NCI-H526 (cell line): ENCODE measurements at regions not wholly inside any gene's neighbourhood (a gene's known extent, or its start where the extent isn't known, plus 50 kb on each side); places are given as distances from the start of the nearest gene placed in this dataset.
A peak's percentile ranks its signal among the peaks of the same experiment; 100 is the strongest.
"Not testable (repeated sequence)": the region's sequence is repeated elsewhere in the genome, so short reads cannot be mapped to it uniquely, and the experiment has no call there.

Source experiments
- DNase-seq, 2 experiments: peaks; one replicate each; lab custom pipeline; 2025; lab: John Stamatoyannopoulos, UW

- no peak for DNase-seq
These were observed 297.5 kb upstream of the CRIM1 start for GRCh38 chr2:36058076-36058475.

DNA sequence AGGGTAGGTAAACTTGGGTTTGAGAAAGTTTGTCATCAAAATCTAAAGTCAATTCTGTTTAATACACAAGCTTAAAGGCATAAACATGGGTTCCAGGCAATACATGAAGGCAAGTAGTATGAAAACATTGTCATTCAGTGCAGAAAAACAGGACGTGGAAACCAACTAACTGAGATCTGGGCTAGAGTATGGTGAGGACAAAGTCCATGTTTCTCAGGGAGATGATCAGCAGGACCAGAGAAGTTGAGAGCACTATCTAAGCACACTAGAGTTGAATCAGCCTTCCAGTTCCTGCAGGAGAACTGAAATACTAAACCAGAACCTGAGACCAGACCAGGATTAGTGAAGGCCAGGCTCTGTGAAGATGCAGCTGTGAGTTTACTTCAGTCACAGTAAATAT lies 302.8 kb upstream of the CRIM1 start:
- no peak for DNase-seq

GRCh38 chr2:36044411-36044810 lies 311.2 kb upstream of the CRIM1 start:
- peak; percentile 6 to 40 for DNase-seq

GRCh38 chr2:36035137-36035536 lies 320.4 kb upstream of the CRIM1 start:
- no peak for DNase-seq

- DNase-seq: no peak
These were observed 323.5 kb upstream of the CRIM1 start for GRCh38 chr2:36032046-36032445.

GRCh38 chr2:36031471-36031870 lies 324.1 kb upstream of the CRIM1 start:
- no peak for DNase-seq

- DNase-seq: no peak
These were observed 328.0 kb upstream of the CRIM1 start for GRCh38 chr2:36027616-36028015.

DNA sequence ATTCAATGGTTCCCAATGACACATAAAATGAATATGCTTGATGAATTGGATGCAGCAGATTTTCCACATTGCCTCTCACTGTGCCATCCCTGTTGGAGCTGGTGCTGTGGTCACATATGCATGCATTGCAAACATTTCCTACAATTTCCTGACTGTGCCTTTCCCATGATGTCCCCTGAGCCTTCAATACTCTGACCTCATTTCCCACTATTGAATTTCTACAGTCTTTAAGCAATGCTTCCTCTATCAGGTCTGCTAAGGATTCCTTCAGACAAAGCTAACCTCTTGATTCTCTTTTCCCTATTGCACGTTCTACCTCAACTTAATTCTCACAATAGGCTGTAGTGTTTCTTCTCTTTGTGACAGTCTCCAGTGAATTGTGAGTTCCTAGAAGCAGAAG lies 342.5 kb upstream of the CRIM1 start:
- DNase-seq: no peak

DNA sequence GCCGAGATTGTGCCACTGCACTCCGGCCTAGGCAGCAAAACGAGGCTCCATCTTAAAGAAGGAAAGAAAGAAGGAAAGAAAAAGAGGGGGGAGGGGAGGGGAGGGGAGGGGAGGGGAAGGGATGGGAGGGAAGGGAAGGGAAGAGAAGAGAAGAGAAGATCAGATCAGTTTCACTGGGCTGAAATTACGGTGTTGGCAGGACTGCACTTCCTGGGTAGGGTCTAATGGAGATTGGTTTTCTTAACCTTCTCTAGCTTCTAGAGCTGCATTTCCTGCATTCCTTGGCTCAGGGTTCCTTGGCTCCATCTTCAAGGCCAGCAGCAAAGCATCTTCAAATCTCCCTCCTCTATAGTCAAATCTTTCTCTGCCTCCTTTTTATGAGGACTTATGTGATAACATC lies 349.1 kb upstream of the CRIM1 start:
- DNase-seq: no peak

GRCh38 chr2:36002941-36003340 lies 352.6 kb upstream of the CRIM1 start:
- no peak for DNase-seq

DNA sequence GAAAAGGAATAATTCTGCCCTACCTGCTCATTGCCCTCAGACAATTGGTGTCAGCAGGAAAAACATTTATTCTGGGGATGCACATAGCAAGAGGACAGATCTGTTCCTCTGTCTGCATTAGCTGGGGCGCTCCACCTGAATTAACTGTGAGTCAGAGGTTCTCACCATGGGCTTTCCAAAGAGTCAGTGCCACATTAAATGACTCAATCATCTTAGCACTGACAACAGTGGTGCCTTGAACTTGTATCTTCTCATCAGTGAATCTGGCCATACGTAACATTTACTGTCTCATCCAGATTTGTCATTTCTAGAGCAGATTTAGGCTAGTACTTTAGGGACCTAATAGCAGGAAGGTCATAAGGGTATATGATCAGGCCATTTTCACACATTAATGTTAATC lies 358.1 kb upstream of the CRIM1 start:
- no peak for DNase-seq

DNA sequence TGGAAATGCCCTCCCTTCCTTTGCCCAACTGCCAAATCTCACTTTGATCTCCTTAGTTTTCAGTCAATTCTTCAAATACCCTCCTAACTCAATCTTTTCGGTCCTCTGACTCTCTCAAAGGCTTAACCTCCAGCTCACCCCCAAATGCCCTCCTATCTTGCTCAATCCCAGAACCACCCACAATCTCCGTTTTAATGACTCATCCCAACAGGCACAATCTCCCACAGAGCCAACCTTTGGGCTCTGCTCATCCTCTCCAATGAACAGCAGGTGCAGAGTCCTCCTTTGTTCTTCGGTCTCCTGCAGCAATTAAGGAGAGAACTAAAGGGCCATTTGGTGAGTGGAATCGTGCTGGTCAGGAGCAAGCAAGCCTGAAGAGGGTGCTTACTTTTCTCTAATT lies 366.1 kb upstream of the CRIM1 start:
- no peak for DNase-seq

DNA sequence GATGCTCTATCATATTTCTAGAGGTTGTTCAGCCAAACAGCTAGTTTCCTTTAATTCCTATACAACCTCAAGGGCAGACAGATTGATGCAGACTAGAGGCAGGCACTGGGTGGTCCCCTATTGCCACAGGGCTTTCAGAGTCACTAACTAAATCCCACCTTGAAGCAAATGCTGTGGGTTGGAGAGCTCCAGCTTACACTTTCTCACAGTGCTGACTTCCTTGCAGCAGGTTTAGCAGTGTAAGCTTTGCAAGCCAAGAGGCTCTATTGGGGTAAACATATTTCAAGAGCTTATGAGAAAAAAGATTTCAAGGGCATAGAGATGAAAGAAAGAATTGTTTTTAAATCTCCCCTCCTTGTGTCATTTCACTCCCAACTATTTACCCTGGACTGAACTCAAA lies 366.5 kb upstream of the CRIM1 start:
- no peak for DNase-seq

DNA sequence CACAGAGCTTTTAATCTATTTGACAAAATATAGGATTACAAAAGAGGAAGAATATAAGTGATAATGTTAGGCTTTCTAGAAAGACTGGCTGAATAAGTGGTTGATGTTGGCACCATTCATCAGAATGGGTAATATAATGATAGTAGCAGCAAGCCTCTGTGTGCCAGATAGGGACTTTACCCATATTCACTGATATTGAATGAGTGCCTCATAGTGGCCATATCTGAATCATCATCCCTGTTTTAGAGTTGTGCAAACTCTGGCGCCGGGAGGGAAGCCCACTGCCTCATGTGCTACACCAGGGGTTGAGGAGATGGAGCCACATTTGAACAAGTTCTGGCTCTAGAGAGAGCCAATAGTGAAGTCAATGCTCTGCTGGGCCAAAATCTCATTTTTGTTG lies 368.7 kb upstream of the CRIM1 start:
- no peak for DNase-seq

GRCh38 chr2:35978218-35978617 lies 377.4 kb upstream of the CRIM1 start:
- DNase-seq: no peak

DNA sequence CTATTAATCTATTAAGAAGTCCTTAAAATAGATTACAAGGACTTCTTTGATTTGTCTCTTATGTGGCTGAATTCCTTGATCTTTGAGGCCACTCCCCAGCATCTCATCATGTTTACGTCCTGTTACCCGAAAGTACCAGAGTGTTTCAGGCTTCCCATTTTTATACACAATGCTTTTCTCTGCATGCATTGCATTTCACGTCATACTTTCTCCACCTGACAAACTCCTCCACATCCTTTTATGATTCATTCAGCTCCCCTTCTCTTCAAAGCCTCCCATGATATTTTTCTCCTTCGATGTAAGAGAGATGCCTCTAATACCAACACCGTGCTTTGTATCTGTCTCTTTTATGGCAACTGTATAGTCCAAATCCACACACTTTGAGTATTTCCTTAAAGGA lies 379.0 kb upstream of the CRIM1 start:
- no peak for DNase-seq

DNA sequence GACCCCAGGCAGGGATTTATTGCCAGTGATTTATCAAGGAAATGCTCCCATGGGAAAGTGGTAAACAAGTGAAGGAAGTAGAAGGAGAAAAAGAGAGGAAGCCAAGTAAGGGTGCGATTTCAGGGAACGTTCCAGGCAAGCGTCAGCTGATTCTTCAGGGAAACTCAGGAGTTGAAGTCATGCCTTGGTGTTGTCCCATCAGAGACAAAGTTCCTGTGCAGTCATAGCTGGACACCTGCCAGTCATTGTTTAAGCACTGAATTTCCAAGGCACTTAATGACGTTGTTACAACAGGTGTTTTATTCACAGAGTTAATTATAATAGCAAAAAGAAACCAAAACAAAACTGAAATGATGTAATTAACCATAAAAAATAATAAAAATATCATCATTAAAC lies 381.8 kb upstream of the CRIM1 start:
- no peak for DNase-seq

GRCh38 chr2:35973132-35973736 lies 382.3 kb upstream of the CRIM1 start:
- peak; percentile 18 to 67 for DNase-seq

DNA sequence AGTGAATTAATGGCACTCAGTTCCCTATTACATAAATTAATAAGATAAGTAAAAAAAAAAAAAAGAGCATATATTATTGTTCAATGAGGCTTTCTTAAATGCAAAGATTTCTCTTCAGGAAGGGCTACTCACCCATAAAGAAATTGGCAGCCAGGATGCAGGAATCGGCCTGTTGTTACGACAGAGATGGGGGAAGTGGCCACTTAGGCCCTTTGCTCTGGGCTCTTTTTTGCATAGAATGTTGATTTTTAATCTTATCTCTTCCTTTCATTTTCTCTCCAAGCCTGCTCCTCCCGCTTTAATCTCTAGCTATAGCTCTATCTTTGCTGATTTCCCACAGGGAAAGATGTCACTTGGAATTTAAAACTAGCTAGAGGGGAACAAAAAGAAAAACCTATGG lies 391.8 kb upstream of the CRIM1 start:
- DNase-seq: no peak

DNA sequence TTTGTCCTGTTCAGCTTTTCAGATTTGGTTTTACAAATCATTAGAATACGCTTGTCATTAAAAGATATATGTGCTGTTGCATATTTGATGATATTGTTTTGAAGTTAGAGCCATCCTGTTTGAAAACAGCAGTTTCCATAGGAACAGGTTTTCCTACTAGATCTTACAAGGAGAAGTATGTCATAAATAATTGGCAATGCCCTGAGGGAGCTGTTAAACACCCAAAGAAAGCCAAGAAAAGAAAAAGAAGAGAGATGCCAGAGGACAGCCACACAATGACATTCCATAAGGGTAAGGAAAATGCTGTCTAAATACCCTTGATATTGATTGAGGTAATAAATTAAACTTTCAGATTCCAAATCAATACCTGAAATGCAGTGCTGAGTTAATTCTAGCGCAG lies 392.2 kb upstream of the CRIM1 start:
- no peak for DNase-seq

DNA sequence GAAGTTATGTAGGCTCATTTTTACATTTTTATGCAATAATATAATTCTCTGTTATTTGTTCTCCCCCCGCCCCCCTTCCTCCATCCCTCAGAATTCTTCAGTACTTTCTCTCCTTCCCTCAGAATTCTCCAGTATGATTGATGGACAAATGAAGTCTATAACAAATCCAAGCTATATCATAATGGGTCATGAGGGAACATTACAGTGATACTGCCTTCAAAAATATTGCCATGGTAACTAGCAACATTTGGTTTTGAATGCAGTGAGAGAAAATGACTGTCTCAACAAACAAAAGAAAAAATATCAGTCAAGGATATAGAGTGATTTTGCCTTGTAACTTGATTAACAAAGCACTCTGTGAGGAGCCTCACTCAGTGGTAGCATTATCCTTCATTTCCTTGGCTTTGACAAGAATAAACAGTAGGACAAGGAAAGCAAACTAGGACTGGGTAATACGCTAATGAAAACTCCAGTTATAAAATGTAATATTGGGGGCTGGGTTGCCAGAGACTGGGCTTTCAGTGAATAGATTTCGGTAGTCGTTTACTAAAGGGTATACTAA lies 392.9 kb upstream of the CRIM1 start:
- no peak for DNase-seq

- no peak for DNase-seq
These were observed 395.0 kb upstream of the CRIM1 start for GRCh38 chr2:35960596-35960995.

DNA sequence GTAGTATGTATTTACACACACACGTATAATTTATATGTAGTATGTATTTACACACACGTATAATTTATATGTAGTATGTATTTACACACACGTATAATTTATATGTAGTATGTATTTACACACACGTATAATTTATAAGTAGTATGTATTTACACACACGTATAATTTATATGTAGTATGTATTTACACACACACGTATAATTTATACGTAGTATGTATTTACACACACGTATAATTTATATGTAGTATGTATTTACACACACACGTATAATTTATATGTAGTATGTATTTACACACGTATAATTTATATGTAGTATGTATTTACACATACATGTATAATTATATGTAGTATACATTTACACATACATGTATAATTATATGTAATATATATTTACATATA lies 398.5 kb upstream of the CRIM1 start:
- DNase-seq: not testable (repeated sequence)

- DNase-seq: no peak
These were observed 409.1 kb upstream of the CRIM1 start for GRCh38 chr2:35946478-35946877.

- no peak for DNase-seq
These were observed 416.7 kb upstream of the CRIM1 start for GRCh38 chr2:35938838-35939237.
